ELF-1 (cell line): ENCODE measurements at regions not wholly inside any gene's neighbourhood (a gene's known extent, or its start where the extent isn't known, plus 50 kb on each side); places are given as distances from the start of the nearest gene placed in this dataset.

ENCODE experiments used
- DNase-seq: peaks from one replicate; pipeline ENCODE4 v3.0.0-alpha.2; 2016; ENCODE audit warnings: low read depth, low spot score

- DNase-seq, result no peak
Observed at GRCh38 chr22:49307481-49307830, 520.2 kb downstream of the BRD1 start.

GRCh38 chr22:49306632-49307480, 520.8 kb downstream of the BRD1 start:
- no peak for DNase-seq

- DNase-seq, result no peak
Observed at GRCh38 chr22:49305966-49306631, 521.6 kb downstream of the BRD1 start.

- DNase-seq, result peak; percentile 91
Observed at GRCh38 chr22:49305214-49305965, 522.3 kb downstream of the BRD1 start.

GRCh38 chr22:49303781-49304461, 523.8 kb downstream of the BRD1 start:
- no peak for DNase-seq

GRCh38 chr22:49303061-49303735, 524.5 kb downstream of the BRD1 start:
- DNase-seq, result no peak

- no peak for DNase-seq
Observed at GRCh38 chr22:49302530-49302929, 525.1 kb downstream of the BRD1 start.

- peak; percentile 38 for DNase-seq
Observed at GRCh38 chr22:49302150-49302460, 525.6 kb downstream of the BRD1 start.

- no peak for DNase-seq
Observed at GRCh38 chr22:49301398-49302149, 526.1 kb downstream of the BRD1 start.

- DNase-seq, result no peak
Observed at GRCh38 chr22:49300951-49301397, 526.7 kb downstream of the BRD1 start.

- DNase-seq, result no peak
Observed at GRCh38 chr22:49300241-49300640, 527.4 kb downstream of the BRD1 start.

GRCh38 chr22:49299821-49300231, 527.8 kb downstream of the BRD1 start:
- DNase-seq, result no peak

GRCh38 chr22:49298834-49299750, 528.6 kb downstream of the BRD1 start:
- no peak for DNase-seq

- no peak for DNase-seq
Observed at GRCh38 chr22:49297871-49298721, 529.6 kb downstream of the BRD1 start.

GRCh38 chr22:49297286-49297870, 530.3 kb downstream of the BRD1 start:
- no peak for DNase-seq

- no peak for DNase-seq
Observed at GRCh38 chr22:49296561-49296960, 531.1 kb downstream of the BRD1 start.

- no peak for DNase-seq
Observed at GRCh38 chr22:49295851-49296560, 531.7 kb downstream of the BRD1 start.

GRCh38 chr22:49295465-49295743, 532.3 kb downstream of the BRD1 start:
- DNase-seq, result no peak
